Endothelial cell of umbilical vein (primary cell): ENCODE measurements at regions not wholly inside any gene's neighbourhood (a gene's known extent, or its start where the extent isn't known, plus 50 kb on each side); places are given as distances from the start of the nearest gene placed in this dataset.

Experiments
- BruUV-seq: library from RNA; stranded (reverse); fragments of 400-500 nt; replicated peaks from 2 replicates; lab custom pipeline; 2021; lab: Mats Ljungman, UMichigan
- CTCF ChIA-PET: fragments of 300-600, 350-600 bp; sonication (Branson Sonifier 250); formaldehyde crosslinking; loops from one replicate; lab custom pipeline; 2021; ENCODE audit warnings: antibody characterized with exemption, inconsistent platforms; lab: Charles Lee
- POLR2A ChIA-PET: fragments of 300-600, 350-600 bp; sonication (Branson Sonifier 250); formaldehyde crosslinking; loops from one replicate; lab custom pipeline; 2021; ENCODE audit warnings: antibody characterized with exemption, inconsistent platforms; lab: Charles Lee
- DNase-seq: peaks from one replicate; pipeline ENCODE4 v3.0.0-alpha.2; 2011; ENCODE audit warnings: low read depth, low spot score
- FAIRE-seq: peaks from 2 replicates; lab custom pipeline; 2011; peaks lifted over from hg19 to GRCh38; lab: Jason Lieb, UNC
- H2AFZ ChIP-seq: 2 replicates; pipeline ENCODE4 v1.6.0; 2012; ENCODE audit warnings: low read depth, low read length, control low read depth, inconsistent platforms
- H3K27ac ChIP-seq: 2 replicates; pipeline ENCODE4 v1.5.1; 2011; ENCODE audit warnings: low read depth, mild to moderate bottlenecking, control low read depth, low read length, moderate library complexity; ENCODE audit not compliant: insufficient read depth
- H3K27me3 ChIP-seq, 2 experiments: 2 replicates each; pipeline versions ENCODE4 v1.6.0 to v1.6.1; 2011; ENCODE audit warnings: low read length in 2 of 2, mixed read lengths in 1 of 2; ENCODE audit not compliant: control insufficient read depth in 2 of 2, insufficient read depth in 2 of 2
- H3K36me3 ChIP-seq, 2 experiments: 2 replicates in 1 of 2; 3 replicates in 1 of 2; pipeline ENCODE4 v1.5.1; 2011; ENCODE audit warnings: low read length in 2 of 2, mild to moderate bottlenecking in 1 of 2, moderate library complexity in 1 of 2; ENCODE audit not compliant: control insufficient read depth in 2 of 2, insufficient read depth in 2 of 2; ENCODE audit errors: extremely low read depth in 1 of 2
- H3K4me1 ChIP-seq: 3 replicates; pipeline ENCODE4 v1.5.1; 2011; ENCODE audit warnings: mild to moderate bottlenecking, low read length; ENCODE audit not compliant: control insufficient read depth, insufficient read depth; ENCODE audit errors: extremely low read depth
- H3K4me2 ChIP-seq: 2 replicates; pipeline ENCODE4 v1.6.1; 2011; ENCODE audit warnings: low read length, control low read depth, mixed read lengths; ENCODE audit not compliant: insufficient read depth
- H3K4me3 ChIP-seq, 3 experiments: fragments of 200-600 bp in 1 of 3; sonication (generic), shearing (Covaris generic) in 1 of 3; replicated peaks in 1 of 3; 2 replicates each; pipeline ENCODE4 v1.5.1; 2011 to 2016; ENCODE audit warnings: control low read depth in 3 of 3, low read length in 3 of 3, mild to moderate bottlenecking in 2 of 3, inconsistent platforms in 1 of 3, low read depth in 1 of 3, moderate library complexity in 1 of 3; ENCODE audit not compliant: insufficient read depth in 1 of 3
- H3K79me2 ChIP-seq: 2 replicates; pipeline ENCODE4 v1.6.0; 2012; ENCODE audit warnings: low read length, inconsistent platforms; ENCODE audit not compliant: control insufficient read depth, insufficient read depth
- H3K9ac ChIP-seq: replicated peaks from 2 replicates; pipeline ENCODE3; 2011; ENCODE audit warnings: low read length, control low read depth; ENCODE audit not compliant: insufficient read depth; ENCODE audit errors: extremely low read depth
- H3K9me1 ChIP-seq: replicated peaks from 3 replicates; pipeline ENCODE4 v1.6.0; 2011; ENCODE audit warnings: mild to moderate bottlenecking, low read length; ENCODE audit not compliant: control insufficient read depth, insufficient read depth; ENCODE audit errors: extremely low read depth
- H3K9me3 ChIP-seq: replicated peaks from 2 replicates; pipeline ENCODE4 v1.5.1; 2012; ENCODE audit warnings: low read length, inconsistent platforms; ENCODE audit not compliant: control insufficient read depth, insufficient read depth
- H4K20me1 ChIP-seq: replicated peaks from 2 replicates; pipeline ENCODE3; 2011; ENCODE audit warnings: mild to moderate bottlenecking, low read length; ENCODE audit not compliant: control insufficient read depth, insufficient read depth; ENCODE audit errors: extremely low read depth
- EZH2 ChIP-seq: IDR thresholded peaks from 2 replicates; pipeline ENCODE4 v1.6.1; 2012; ENCODE audit warnings: borderline replicate concordance, low read depth, mild to moderate bottlenecking, moderate library complexity, low read length, inconsistent platforms; ENCODE audit not compliant: severe bottlenecking
- FOS ChIP-seq: IDR thresholded peaks from 2 replicates; pipeline ENCODE4 v1.6.1; 2011; ENCODE audit warnings: mild to moderate bottlenecking, low read length, moderate library complexity, borderline replicate concordance; ENCODE audit not compliant: insufficient read depth
- GATA2 ChIP-seq: IDR thresholded peaks from 2 replicates; pipeline ENCODE4 v1.7.0; 2011; ENCODE audit warnings: low read depth, mild to moderate bottlenecking, moderate library complexity, mixed read lengths, low read length; ENCODE audit not compliant: insufficient read length, insufficient read depth
- JUN ChIP-seq: IDR thresholded peaks from 2 replicates; pipeline ENCODE4 v1.6.1; 2011; ENCODE audit warnings: borderline replicate concordance, low read depth; ENCODE audit not compliant: insufficient read length, insufficient read depth
- MYC ChIP-seq: IDR thresholded peaks from one replicate; pipeline ENCODE4 v1.6.1; 2011; ENCODE audit warnings: mild to moderate bottlenecking, low read depth, low read length
- POLR2A ChIP-seq: IDR thresholded peaks from 2 replicates; pipeline ENCODE4 v1.6.1; 2012; ENCODE audit warnings: low read depth, mild to moderate bottlenecking, control low read depth, low read length
- POLR2AphosphoS5 ChIP-seq: IDR thresholded peaks from 2 replicates; pipeline ENCODE4 v1.6.1; 2012; ENCODE audit warnings: low read depth, mild to moderate bottlenecking, control low read depth, low read length, moderate library complexity; ENCODE audit not compliant: insufficient read depth
- dilution Hi-C: fragments of 300-500 bp; cut with MboI; formaldehyde crosslinking; loops from one replicate; pipeline ENCODE4 v1.15.0; 2019; ENCODE audit warnings: low sequenced_read_pairs; ENCODE audit not compliant: extremely low pct_ligation_motif_present
- intact Hi-C: fragments of 100-400 bp; cut with micrococcal nuclease; formaldehyde crosslinking; loops from one replicate; pipeline ENCODE4 v1.10.0; 2022
- TF ChIP-seq, protein P1 (sequence below), 2 donors: IDR thresholded peaks; 1 replicate in 1 of 2; 2 replicates in 1 of 2; pipeline ENCODE4 v1.5.1; 2011; ENCODE audit warnings: low read length in 2 of 2, mild to moderate bottlenecking in 2 of 2, moderate library complexity in 2 of 2, control low read depth in 1 of 2, inconsistent platforms in 1 of 2, low read depth in 1 of 2; ENCODE audit not compliant: insufficient read depth in 1 of 2; ENCODE audit errors: extremely low read depth in 1 of 2
- TF ChIP-seq, protein P2 (sequence below): IDR thresholded peaks from 2 replicates; pipeline ENCODE4 v1.6.1; 2011; ENCODE audit not compliant: insufficient read depth, insufficient read length

DNA sequence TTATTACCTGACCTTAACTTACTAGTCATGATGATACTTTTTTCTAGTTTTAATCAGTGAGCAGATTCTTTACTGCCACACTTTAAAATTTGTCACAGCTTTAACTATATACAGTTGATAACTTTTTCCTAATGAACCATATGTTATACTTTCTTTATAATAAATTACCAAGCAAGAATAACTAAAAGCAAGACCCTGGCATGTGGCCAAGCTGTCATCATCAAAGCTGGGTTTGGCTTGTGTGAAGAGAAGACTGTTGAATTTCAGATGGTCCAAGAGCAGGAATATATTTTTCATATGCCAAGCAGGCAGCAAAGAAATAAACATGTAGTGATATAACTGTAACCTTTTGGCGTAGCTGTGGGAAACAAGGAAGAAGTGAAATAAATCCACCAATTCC lies 93.5 kb downstream of the PUS7L start:
- H3K9me1 ChIP-seq, result no peaks in the 10 kb centered on the region

More for the DNA sequence above, 93.5 kb downstream of the PUS7L start:
- TF ChIP-seq EZH2, result no peak
- no peak for TF ChIP-seq POLR2A
- TF ChIP-seq, protein P1, sequence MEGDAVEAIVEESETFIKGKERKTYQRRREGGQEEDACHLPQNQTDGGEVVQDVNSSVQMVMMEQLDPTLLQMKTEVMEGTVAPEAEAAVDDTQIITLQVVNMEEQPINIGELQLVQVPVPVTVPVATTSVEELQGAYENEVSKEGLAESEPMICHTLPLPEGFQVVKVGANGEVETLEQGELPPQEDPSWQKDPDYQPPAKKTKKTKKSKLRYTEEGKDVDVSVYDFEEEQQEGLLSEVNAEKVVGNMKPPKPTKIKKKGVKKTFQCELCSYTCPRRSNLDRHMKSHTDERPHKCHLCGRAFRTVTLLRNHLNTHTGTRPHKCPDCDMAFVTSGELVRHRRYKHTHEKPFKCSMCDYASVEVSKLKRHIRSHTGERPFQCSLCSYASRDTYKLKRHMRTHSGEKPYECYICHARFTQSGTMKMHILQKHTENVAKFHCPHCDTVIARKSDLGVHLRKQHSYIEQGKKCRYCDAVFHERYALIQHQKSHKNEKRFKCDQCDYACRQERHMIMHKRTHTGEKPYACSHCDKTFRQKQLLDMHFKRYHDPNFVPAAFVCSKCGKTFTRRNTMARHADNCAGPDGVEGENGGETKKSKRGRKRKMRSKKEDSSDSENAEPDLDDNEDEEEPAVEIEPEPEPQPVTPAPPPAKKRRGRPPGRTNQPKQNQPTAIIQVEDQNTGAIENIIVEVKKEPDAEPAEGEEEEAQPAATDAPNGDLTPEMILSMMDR (IDR thresholded peaks at IDR 0.05; ENCODE audit: extremely low read depth in 1 of 2, insufficient read depth in 1 of 2, low read depth in 1 of 2, low read length in 2 of 2), result no peak
- TF ChIP-seq FOS, result no peak
- TF ChIP-seq, protein P2, sequence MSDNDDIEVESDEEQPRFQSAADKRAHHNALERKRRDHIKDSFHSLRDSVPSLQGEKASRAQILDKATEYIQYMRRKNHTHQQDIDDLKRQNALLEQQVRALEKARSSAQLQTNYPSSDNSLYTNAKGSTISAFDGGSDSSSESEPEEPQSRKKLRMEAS, result no peak
- no peak for TF ChIP-seq JUN
- no peak for TF ChIP-seq POLR2AphosphoS5
- no peak for TF ChIP-seq GATA2
- TF ChIP-seq MYC, result no peak
- Histone ChIP-seq H3K27ac (no peak overlapping the region), H3K79me2 (no peaks in the 10 kb centered on the region), H4K20me1 (no peaks in the 10 kb centered on the region), H3K9ac (no peak overlapping the region), H3K27me3 (peaks cover 2% of the 10 kb centered on the region in 2 experiments), H2AFZ (no peak overlapping the region), H3K36me3 (no peaks in the 10 kb centered on the region), H3K4me2 (no peak overlapping the region), H3K4me1 (no peaks in the 10 kb centered on the region), H3K4me3 (no peak overlapping the region), H3K9me3 (no peaks in the 10 kb centered on the region)
- dilution Hi-C loops (no loop called here), intact Hi-C loops (loop anchor here (10.0 kb wide), 1 partner anchor 60 kb away; no protein-coding TSS in a partner anchor)
- DNase-seq (no peak), FAIRE-seq (no peak)
- no TSS peak for BruUV-seq
- ChIA-PET POLR2A (no interaction called here), CTCF (no interaction called here)
